SKM-1 treated with dmso at 0.1 percent for 144 hours (cell line): ENCODE measurements at regions not wholly inside any gene's neighbourhood (a gene's known extent, or its start where the extent isn't known, plus 50 kb on each side); places are given as distances from the start of the nearest gene placed in this dataset.
"Not testable (repeated sequence)": the region's sequence is repeated elsewhere in the genome, so short reads cannot be mapped to it uniquely, and the experiment has no call there.

Experiments
- DNase-seq: peaks from one replicate; lab custom pipeline; 2025; ENCODE audit not compliant: unreplicated experiment; lab: John Stamatoyannopoulos, UW

GRCh38 chr2:208674919-208675318, 268.3 kb downstream of the PTH2R start:
- no peak for DNase-seq

DNA sequence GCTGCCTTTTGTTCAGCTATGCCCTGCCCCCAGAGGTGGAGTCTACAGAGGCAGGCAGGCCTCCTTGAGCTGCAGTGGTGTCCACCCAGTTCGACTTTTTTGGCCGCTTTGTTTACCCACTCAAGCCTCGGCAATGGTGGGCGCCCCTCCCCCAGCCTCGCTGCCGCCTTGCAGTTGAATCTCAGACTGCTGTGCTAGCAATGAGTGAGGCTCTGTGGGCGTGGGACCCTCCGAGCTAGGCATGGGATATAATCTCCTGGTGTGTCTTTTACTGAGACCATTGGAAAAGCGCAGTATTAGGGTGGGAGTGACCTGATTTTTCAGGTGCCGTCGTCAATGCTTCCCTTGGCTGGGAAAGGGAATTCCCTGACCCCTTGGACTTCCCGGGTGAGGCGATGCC, 279.3 kb downstream of the PTH2R start:
- not testable (repeated sequence) for DNase-seq

- no peak for DNase-seq
These were observed 280.1 kb downstream of the PTH2R start for GRCh38 chr2:208686665-208687064.

GRCh38 chr2:208687720-208688119, 281.1 kb downstream of the PTH2R start:
- DNase-seq: not testable (repeated sequence)

GRCh38 chr2:208698114-208698513, 291.5 kb downstream of the PTH2R start:
- DNase-seq: no peak

DNA sequence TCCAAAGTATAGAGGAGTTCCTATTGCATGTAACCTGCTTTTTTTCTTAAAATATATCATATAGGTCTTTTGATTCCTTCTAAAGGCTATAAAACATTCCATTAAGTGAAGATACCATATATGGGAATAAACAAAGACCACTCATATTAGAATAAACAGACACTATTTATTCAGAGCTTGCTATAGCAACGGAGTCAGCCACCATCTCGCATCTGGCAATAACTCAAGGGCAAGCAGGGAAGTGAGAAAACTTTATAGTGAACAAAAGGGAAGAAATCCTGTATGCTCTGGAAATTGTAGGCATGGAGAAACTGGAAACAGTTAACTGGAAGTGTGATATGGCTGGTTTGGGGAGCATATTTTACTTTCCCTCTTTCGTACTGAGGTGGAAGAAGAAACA, 301.9 kb downstream of the PTH2R start:
- DNase-seq: no peak

GRCh38 chr2:208711598-208711997, 305.0 kb downstream of the PTH2R start:
- DNase-seq: no peak

DNA sequence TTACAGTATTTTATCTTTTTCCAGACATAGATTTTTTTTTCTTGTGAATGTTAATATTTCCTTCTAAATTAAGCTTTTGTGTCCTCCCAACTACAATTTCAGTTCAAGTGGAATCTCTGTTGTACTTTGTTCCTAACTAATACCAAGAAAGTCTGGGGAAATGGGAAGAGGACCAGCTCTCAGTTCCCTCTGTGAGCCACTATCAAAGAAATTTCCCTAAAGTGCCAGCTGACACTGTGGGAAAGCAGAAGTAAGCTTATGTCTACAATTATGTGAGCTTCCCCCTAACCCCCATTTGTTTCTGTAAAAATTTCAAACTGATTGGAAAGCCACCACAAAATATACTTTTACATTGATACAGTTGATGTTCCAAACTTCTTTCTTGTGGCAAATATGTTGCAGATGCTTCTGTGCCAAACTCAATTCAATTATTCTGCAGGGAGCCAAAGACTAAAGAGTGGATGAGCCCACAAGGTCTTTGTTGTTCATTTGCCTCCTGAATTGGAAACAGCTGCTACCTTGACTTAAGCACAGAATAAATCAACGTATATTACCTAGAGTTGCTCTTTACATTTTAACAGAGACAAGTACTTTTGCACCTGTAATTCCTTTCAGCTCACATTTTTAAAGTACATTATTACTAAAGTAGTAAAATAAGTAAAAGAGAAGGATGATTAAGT, 306.6 kb downstream of the PTH2R start:
- DNase-seq: no peak

- no peak for DNase-seq
These were observed 312.2 kb downstream of the PTH2R start for GRCh38 chr2:208718828-208719227.

GRCh38 chr2:208722731-208723130, 316.1 kb downstream of the PTH2R start:
- no peak for DNase-seq

DNA sequence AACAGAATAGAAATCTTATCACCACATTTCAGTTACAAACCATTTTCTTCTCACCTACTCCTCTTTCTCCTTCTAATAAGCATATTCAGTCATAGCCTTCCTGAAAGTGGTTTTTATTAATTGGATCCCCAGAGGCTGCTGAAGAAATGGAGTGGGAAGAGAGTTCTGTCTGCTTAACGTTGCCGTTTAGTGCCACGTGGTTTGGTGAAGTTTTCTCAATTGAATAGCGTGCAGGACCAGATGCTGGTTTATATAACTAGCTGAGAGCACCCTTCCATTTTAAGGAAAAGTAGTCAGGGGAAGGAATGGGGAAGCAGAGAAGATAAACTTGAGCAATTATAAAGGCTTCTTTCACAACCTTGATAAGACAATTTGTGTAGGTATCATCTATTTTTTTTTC, 318.7 kb downstream of the PTH2R start:
- no peak for DNase-seq

- DNase-seq: no peak
These were observed 319.6 kb downstream of the PTH2R start for GRCh38 chr2:208726242-208726641.

DNA sequence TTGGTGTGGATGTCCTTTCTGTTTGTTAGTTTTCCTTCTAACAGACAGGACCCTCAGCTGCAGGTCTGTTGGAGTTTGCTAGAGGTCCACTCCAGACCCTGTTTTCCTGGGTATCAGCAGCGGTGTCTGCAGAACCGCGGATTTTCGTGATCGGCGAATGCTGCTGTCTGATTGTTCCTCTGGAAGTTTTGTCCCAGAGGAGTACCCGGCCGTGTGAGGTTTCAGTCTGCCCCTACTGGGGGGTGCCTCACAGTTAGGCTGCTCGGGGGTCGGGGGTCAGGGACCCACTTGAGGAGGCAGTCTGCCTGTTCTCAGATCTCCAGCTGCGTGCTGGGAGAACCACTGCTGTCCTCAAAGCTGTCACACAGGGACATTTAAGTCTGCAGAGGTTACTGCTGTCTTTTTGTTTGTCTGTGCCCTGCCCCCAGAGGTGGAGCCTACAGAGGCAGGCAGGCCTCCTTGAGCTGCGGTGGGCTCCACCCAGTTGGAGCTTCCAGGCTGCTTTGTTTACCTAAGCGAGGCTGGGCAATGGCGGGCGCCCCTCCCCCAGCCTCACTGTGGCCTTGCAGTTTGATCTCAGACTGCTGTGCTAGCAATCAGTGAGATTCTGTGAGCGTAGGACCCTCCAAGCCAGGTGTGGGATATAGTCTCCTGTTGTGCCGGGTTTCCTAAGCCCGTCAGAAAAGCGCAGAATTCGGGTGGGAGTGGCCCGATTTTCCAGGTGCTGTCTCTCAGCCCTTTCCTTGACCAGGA, 345.2 kb downstream of the PTH2R start:
- not testable (repeated sequence) for DNase-seq

- no peak for DNase-seq
These were observed 350.8 kb downstream of the PTH2R start for GRCh38 chr2:208757364-208757763.

DNA sequence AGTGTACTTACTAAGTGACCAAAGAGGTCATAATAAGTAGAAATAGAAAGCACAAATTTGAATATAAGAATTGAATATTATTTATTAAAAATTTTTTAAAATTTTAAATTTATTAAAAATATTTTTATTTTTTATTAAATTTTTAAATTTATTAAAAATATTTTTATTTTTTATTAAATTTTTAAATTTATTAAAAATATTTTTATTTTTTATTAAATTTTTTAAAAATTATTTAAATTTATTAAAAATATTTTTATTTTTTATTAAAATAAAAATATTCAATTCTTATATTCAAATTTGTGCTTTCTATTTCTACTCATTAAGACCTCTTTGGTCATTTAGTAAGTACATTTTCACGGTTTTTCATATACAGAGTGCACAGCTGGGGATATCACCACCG, 366.5 kb downstream of the PTH2R start:
- DNase-seq: not testable (repeated sequence)

DNA sequence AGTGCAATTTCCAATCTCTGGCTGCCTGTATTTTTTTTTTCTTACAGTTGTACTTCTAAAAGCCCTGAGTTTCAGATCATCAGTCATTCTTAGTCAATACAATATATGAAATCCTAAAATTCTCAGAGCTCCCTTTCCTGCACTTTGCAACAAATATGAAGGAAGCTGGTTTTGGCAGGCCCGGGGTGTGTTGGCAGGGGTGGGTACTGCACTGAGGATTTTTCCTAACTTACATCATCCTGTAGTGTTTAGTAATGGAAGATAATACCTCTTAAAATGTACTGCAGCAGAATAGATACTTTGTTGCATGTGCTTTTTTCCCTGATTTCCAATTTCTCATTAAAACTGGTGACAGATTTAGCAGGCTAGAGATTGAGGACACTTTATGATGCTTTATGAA, 374.6 kb downstream of the PTH2R start:
- no peak for DNase-seq

- DNase-seq: no peak
These were observed 375.5 kb downstream of the PTH2R start for GRCh38 chr2:208782097-208782496.

- DNase-seq: no peak
These were observed 376.6 kb downstream of the PTH2R start for GRCh38 chr2:208783184-208783583.

DNA sequence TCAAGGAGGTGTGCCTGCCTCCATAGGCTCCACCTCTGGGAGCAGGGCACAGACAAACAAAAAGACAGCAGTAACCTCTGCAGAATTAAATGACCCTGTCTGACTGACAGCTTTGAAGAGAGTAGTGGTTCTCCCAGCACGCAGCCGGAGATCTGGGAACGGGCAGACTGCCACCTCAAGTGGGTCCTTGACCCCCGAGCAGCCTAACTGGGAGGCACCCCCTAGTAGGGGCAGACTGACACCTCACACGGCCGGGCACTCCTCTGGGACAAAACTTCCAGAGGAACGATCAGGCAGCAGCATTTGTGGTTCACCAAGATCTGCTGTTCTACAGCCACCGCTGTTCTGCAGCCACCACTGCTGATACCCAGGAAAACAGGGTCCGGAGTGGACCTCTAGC, 378.2 kb downstream of the PTH2R start:
- DNase-seq: not testable (repeated sequence)

GRCh38 chr2:208791257-208791656, 384.7 kb downstream of the PTH2R start:
- DNase-seq: no peak

DNA sequence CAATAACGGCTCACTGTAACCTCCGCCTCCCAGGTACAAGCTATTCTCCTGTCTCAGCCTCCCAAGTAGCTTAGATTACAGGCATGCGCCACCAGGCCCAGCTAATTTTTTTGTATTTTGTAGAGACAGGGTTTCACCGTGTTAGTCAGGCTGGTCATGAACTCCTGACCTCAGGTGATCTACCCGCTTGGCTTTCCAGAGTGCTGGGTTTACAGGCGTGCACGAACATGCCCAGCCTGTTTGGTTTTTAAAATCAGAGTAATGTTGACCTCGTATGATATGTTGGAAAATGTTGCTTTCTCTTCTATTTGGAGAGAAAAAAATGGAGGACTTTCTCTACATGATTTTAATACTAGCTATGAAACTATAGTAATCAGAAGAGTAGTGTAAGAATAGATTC, 386.2 kb downstream of the PTH2R start:
- DNase-seq: no peak

- DNase-seq: no peak
These were observed 386.8 kb downstream of the PTH2R start for GRCh38 chr2:208793434-208793833.
